ENCODE measurements at regions not wholly inside any gene's neighbourhood (a gene's known extent, or its start where the extent isn't known, plus 50 kb on each side); places are given as distances from the start of the nearest gene placed in this dataset.

- TF ChIP-seq, protein P1, sequence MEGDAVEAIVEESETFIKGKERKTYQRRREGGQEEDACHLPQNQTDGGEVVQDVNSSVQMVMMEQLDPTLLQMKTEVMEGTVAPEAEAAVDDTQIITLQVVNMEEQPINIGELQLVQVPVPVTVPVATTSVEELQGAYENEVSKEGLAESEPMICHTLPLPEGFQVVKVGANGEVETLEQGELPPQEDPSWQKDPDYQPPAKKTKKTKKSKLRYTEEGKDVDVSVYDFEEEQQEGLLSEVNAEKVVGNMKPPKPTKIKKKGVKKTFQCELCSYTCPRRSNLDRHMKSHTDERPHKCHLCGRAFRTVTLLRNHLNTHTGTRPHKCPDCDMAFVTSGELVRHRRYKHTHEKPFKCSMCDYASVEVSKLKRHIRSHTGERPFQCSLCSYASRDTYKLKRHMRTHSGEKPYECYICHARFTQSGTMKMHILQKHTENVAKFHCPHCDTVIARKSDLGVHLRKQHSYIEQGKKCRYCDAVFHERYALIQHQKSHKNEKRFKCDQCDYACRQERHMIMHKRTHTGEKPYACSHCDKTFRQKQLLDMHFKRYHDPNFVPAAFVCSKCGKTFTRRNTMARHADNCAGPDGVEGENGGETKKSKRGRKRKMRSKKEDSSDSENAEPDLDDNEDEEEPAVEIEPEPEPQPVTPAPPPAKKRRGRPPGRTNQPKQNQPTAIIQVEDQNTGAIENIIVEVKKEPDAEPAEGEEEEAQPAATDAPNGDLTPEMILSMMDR (IDR thresholded peaks at IDR 0.05), result no peak
- TF ChIP-seq POLR2A (IDR thresholded peaks at IDR 0.05), result no peak
These were observed 84.7 kb downstream of the LHX9 start for GRCh38 chr1:198001776-198002408.
